ENCODE measurements at regions not wholly inside any gene's neighbourhood (a gene's known extent, or its start where the extent isn't known, plus 50 kb on each side); places are given as distances from the start of the nearest gene placed in this dataset.

- Mint-ChIP-seq H3K36me3 (ENCODE audit: low read depth) (no peaks in the 10 kb centered on the region), H3K9me3 (no peaks in the 10 kb centered on the region), H3K27me3 (ENCODE audit: insufficient read depth, low read depth, poor library complexity) (peaks cover 2% of the 10 kb centered on the region), H3K4me1 (peaks cover 41% of the 10 kb centered on the region), H3K4me3 (no peak overlapping the region), H3K27ac (no peak overlapping the region)
- no peak for DNase-seq (ENCODE audit: low spot score)
- H3K27me3 ChIP-seq (ENCODE audit: insufficient read depth) = peaks cover 8% of the 10 kb centered on the region; the same call in 1 of the 2 replicates
- H3K27ac ChIP-seq (ENCODE audit: low read depth) = no peak overlapping the region
- H3K4me2 ChIP-seq = peak overlapping the region; percentile 47; the same call in 1 of the 2 replicates
- no peak for ATAC-seq
- no peaks in the 10 kb centered on the region for H3K36me3 ChIP-seq (ENCODE audit: insufficient read depth)
- H3K4me3 ChIP-seq = no peak overlapping the region
- no peaks in the 10 kb centered on the region for H4K20me1 ChIP-seq (replicated peaks; ENCODE audit: insufficient read depth)
- H3K9me2 ChIP-seq (ENCODE audit: insufficient read depth) = no peaks in the 10 kb centered on the region
- H3F3A ChIP-seq (replicated peaks; ENCODE audit: low read depth) = no peaks in the 10 kb centered on the region
- H3K79me2 ChIP-seq (replicated peaks; ENCODE audit: insufficient read depth) = no peaks in the 10 kb centered on the region
- peaks cover 57% of the 10 kb centered on the region for H3K4me1 ChIP-seq (ENCODE audit: insufficient read depth)
- TF ChIP-seq STAT1 (IDR thresholded peaks at IDR 0.05; ENCODE audit: unreplicated experiment) = no peak
- TF ChIP-seq CREB1 (CRISPR knock-in tag; IDR thresholded peaks at IDR 0.05; ENCODE audit: low read depth) = no peak
- no peak for TF ChIP-seq POLR2AphosphoS5 (IDR thresholded peaks at IDR 0.05; ENCODE audit: low read depth)
- TF ChIP-seq ZNF462 (CRISPR knock-in tag; IDR thresholded peaks at IDR 0.05) = no peak
- no peak for TF ChIP-seq ZNF114 (CRISPR knock-in tag; IDR thresholded peaks at IDR 0.05)
- no peak for TF ChIP-seq ETS1 (IDR thresholded peaks at IDR 0.05)
- no peak for TF ChIP-seq JUNB (IDR thresholded peaks at IDR 0.05; ENCODE audit: unreplicated experiment)
- TF ChIP-seq EZH2 (IDR thresholded peaks at IDR 0.05; ENCODE audit: low read depth, unreplicated experiment) = no peak
- no peak for TF ChIP-seq EZH2phosphoT487 (IDR thresholded peaks at IDR 0.05; ENCODE audit: unreplicated experiment)
- H2AFZ ChIP-seq = no peak overlapping the region
Observed at GRCh38 chr5:88401228-88401627, 132.6 kb upstream of the TMEM161B start.

Measured in GM23338 (cell line).